Hematopoietic multipotent progenitor cell treated with erythropoietin and hydrocortisone succinate and interleukin-3 and kit ligand, for 6 days (in vitro differentiated cells): ENCODE measurements at regions not wholly inside any gene's neighbourhood (a gene's known extent, or its start where the extent isn't known, plus 50 kb on each side); places are given as distances from the start of the nearest gene placed in this dataset.

Experiments
- DNase-seq: peaks from one replicate; pipeline ENCODE4 v3.0.0-alpha.2; 2015

- DNase-seq, result no peak
These were observed 252.0 kb upstream of the TPM1 start for GRCh38 chr15:62790546-62790945.

GRCh38 chr15:62791694-62792093 lies 250.9 kb upstream of the TPM1 start:
- no peak for DNase-seq

GRCh38 chr15:62792986-62793751 lies 249.4 kb upstream of the TPM1 start:
- no peak for DNase-seq

GRCh38 chr15:62793752-62794144 lies 248.8 kb upstream of the TPM1 start:
- no peak for DNase-seq

GRCh38 chr15:62795171-62795570 lies 247.4 kb upstream of the TPM1 start:
- DNase-seq, result no peak

- no peak for DNase-seq
These were observed 246.5 kb upstream of the TPM1 start for GRCh38 chr15:62795700-62796695.

GRCh38 chr15:62797171-62797570 lies 245.4 kb upstream of the TPM1 start:
- DNase-seq, result no peak

GRCh38 chr15:62798536-62798935 lies 244.0 kb upstream of the TPM1 start:
- no peak for DNase-seq

- DNase-seq, result no peak
These were observed 243.5 kb upstream of the TPM1 start for GRCh38 chr15:62799037-62799436.

- DNase-seq, result no peak
These were observed 242.6 kb upstream of the TPM1 start for GRCh38 chr15:62799919-62800318.

- no peak for DNase-seq
These were observed 239.9 kb upstream of the TPM1 start for GRCh38 chr15:62802612-62803011.

GRCh38 chr15:62803856-62804400 lies 238.6 kb upstream of the TPM1 start:
- DNase-seq, result no peak

- DNase-seq, result no peak
These were observed 237.0 kb upstream of the TPM1 start for GRCh38 chr15:62805502-62805901.

- no peak for DNase-seq
These were observed 234.9 kb upstream of the TPM1 start for GRCh38 chr15:62807539-62808130.

GRCh38 chr15:62809115-62809967 lies 233.2 kb upstream of the TPM1 start:
- DNase-seq, result no peak

GRCh38 chr15:62809968-62810260 lies 232.6 kb upstream of the TPM1 start:
- DNase-seq, result no peak

- no peak for DNase-seq
These were observed 230.1 kb upstream of the TPM1 start for GRCh38 chr15:62812515-62812835.

GRCh38 chr15:62816342-62817069 lies 226.0 kb upstream of the TPM1 start:
- no peak for DNase-seq

- DNase-seq, result no peak
These were observed 223.9 kb upstream of the TPM1 start for GRCh38 chr15:62818691-62819090.

- DNase-seq, result no peak
These were observed 221.0 kb upstream of the TPM1 start for GRCh38 chr15:62821384-62822131.

- no peak for DNase-seq
These were observed 220.3 kb upstream of the TPM1 start for GRCh38 chr15:62822228-62822627.
